ENCODE measurements at regions not wholly inside any gene's neighbourhood (a gene's known extent, or its start where the extent isn't known, plus 50 kb on each side); places are given as distances from the start of the nearest gene placed in this dataset.

- no peak for TF ChIP-seq CTCF (conservative IDR thresholded peaks at IDR 0.05 in 1 of 2, IDR thresholded peaks at IDR 0.05 in 1 of 2; ENCODE audit: low read depth in 1 of 2, low read length in 2 of 2)
- no peak for TF ChIP-seq EZH2 (IDR thresholded peaks at IDR 0.05; ENCODE audit: low read length, missing control alignments)
These were observed 92.7 kb downstream of the NCOR2 start for GRCh38 chr12:124474709-124475108.

Data from fibroblast of lung (primary cell).